ENCODE measurements at regions not wholly inside any gene's neighbourhood (a gene's known extent, or its start where the extent isn't known, plus 50 kb on each side); places are given as distances from the start of the nearest gene placed in this dataset.

DNA sequence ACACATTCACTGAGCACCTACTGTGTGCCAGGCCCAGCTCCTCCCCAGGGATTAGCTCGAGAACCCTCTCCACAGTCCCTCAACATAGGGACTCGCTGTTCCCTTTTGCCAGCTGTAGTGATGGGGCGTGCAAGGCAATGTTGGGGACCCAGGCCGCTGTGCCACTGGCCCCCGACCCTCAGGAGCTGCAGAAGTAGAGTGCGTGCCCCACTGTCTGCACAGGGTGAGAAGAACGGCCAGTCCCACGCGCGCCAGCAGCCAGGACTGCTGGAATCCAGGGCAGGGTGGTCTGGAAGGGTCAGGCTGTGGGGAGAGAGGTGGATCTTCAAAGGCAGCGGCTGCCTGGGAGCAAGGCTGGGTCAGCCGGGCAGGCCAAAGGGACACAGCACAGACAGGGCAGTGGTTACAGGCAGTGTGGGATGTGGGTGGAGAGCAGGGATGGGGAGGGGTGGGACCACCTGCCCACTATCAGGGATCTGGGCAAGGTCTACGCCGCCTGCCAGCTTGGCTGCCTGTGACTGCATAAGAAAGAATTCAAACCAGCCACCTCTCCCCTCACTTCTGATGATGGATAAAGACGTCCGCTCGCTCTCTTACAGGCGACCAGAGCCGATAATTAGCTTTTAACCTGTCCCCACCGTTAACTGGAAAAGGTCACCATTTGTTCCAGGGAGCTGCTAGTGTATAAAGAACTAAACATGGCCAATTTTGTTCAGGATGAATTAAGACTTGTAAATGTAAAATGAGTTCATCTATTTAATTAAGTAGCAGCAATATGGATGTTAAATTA, 86.7 kb upstream of the GSE1 start:
- TF ChIP-seq, protein P1, sequence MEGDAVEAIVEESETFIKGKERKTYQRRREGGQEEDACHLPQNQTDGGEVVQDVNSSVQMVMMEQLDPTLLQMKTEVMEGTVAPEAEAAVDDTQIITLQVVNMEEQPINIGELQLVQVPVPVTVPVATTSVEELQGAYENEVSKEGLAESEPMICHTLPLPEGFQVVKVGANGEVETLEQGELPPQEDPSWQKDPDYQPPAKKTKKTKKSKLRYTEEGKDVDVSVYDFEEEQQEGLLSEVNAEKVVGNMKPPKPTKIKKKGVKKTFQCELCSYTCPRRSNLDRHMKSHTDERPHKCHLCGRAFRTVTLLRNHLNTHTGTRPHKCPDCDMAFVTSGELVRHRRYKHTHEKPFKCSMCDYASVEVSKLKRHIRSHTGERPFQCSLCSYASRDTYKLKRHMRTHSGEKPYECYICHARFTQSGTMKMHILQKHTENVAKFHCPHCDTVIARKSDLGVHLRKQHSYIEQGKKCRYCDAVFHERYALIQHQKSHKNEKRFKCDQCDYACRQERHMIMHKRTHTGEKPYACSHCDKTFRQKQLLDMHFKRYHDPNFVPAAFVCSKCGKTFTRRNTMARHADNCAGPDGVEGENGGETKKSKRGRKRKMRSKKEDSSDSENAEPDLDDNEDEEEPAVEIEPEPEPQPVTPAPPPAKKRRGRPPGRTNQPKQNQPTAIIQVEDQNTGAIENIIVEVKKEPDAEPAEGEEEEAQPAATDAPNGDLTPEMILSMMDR (IDR thresholded peaks at IDR 0.05; ENCODE audit: borderline replicate concordance, extremely low read depth, low read length, poor library complexity, severe bottlenecking): no peak
- no peak for TF ChIP-seq EZH2 (IDR thresholded peaks at IDR 0.05; ENCODE audit: borderline replicate concordance, low read depth, low read length, severe bottlenecking)
